HG03460 (cell line): ENCODE measurements at regions not wholly inside any gene's neighbourhood (a gene's known extent, or its start where the extent isn't known, plus 50 kb on each side); places are given as distances from the start of the nearest gene placed in this dataset.
"Not testable (repeated sequence)": the region's sequence is repeated elsewhere in the genome, so short reads cannot be mapped to it uniquely, and the experiment has no call there.

Experiments used
- ATAC-seq: cut with Tn5 transposase; IDR thresholded peaks from one replicate; pipeline ENCODE4 v1.9.1; 2021; ENCODE audit not compliant: unreplicated experiment

- no peak for ATAC-seq
Observed at GRCh38 chr2:180927030-180927686, 53.2 kb upstream of the UBE2E3 start.

- no peak for ATAC-seq
Observed at GRCh38 chr2:180925700-180926099, 54.7 kb upstream of the UBE2E3 start.

- ATAC-seq = no peak
Observed at GRCh38 chr2:180924063-180924462, 56.3 kb upstream of the UBE2E3 start.

- no peak for ATAC-seq
Observed at GRCh38 chr2:180910831-180911665, 69.4 kb upstream of the UBE2E3 start.

GRCh38 chr2:180907731-180908130 is 72.7 kb upstream of the UBE2E3 start:
- no peak for ATAC-seq

- ATAC-seq = no peak
Observed at GRCh38 chr2:180905461-180905860, 74.9 kb upstream of the UBE2E3 start.

GRCh38 chr2:180905002-180905401 is 75.4 kb upstream of the UBE2E3 start:
- ATAC-seq = no peak

GRCh38 chr2:180901331-180901730 is 79.1 kb upstream of the UBE2E3 start:
- no peak for ATAC-seq

- ATAC-seq = no peak
Observed at GRCh38 chr2:180893752-180894151, 86.7 kb upstream of the UBE2E3 start.

- ATAC-seq = no peak
Observed at GRCh38 chr2:180892091-180892490, 88.3 kb upstream of the UBE2E3 start.

GRCh38 chr2:180891360-180891759 is 89.0 kb upstream of the UBE2E3 start:
- ATAC-seq = no peak

GRCh38 chr2:180890781-180891180 is 89.6 kb upstream of the UBE2E3 start:
- no peak for ATAC-seq

- no peak for ATAC-seq
Observed at GRCh38 chr2:180882959-180883358, 97.4 kb upstream of the UBE2E3 start.

GRCh38 chr2:180876506-180876905 is 103.9 kb upstream of the UBE2E3 start:
- no peak for ATAC-seq

GRCh38 chr2:180873219-180873618 is 107.2 kb upstream of the UBE2E3 start:
- ATAC-seq = no peak

- not testable (repeated sequence) for ATAC-seq
Observed at GRCh38 chr2:180872781-180873180, 107.6 kb upstream of the UBE2E3 start.

- ATAC-seq = no peak
Observed at GRCh38 chr2:180872255-180872654, 108.2 kb upstream of the UBE2E3 start.

- ATAC-seq = no peak
Observed at GRCh38 chr2:180871649-180872048, 108.8 kb upstream of the UBE2E3 start.

GRCh38 chr2:180849851-180850250 is 130.6 kb upstream of the UBE2E3 start:
- no peak for ATAC-seq

GRCh38 chr2:180848393-180848792 is 132.0 kb upstream of the UBE2E3 start:
- no peak for ATAC-seq

GRCh38 chr2:180846756-180847472 is 133.5 kb upstream of the UBE2E3 start:
- ATAC-seq = no peak

- ATAC-seq = no peak
Observed at GRCh38 chr2:180842461-180842860, 137.9 kb upstream of the UBE2E3 start.
